Right atrium auricular region (tissue), 2 donors: ENCODE measurements at regions not wholly inside any gene's neighbourhood (a gene's known extent, or its start where the extent isn't known, plus 50 kb on each side); places are given as distances from the start of the nearest gene placed in this dataset.

Experiments used
- DNase-seq: peaks from one replicate; pipeline ENCODE4 v3.0.0-alpha.2; 2019; ENCODE audit warnings: low spot score
- H3K27ac ChIP-seq, 2 donors: fragments of 200-600 bp; sonication (generic); 1 replicate in 1 of 2; 2 replicates in 1 of 2; pipeline ENCODE4 v1.5.1; 2016 to 2019
- H3K27me3 ChIP-seq, 2 donors: fragments of 200-600 bp; sonication (generic); one replicate each; pipeline versions ENCODE4 v1.5.1 to v1.6.0; 2017 to 2019
- H3K36me3 ChIP-seq: fragments of 200-600 bp; sonication (generic); one replicate; pipeline ENCODE4 v1.5.1; 2016
- H3K4me1 ChIP-seq, 2 donors: fragments of 200-600 bp; sonication (generic); one replicate each; pipeline versions ENCODE4 v1.5.1 to v1.6.0; 2017 to 2019
- H3K4me3 ChIP-seq, 2 donors: fragments of 200-600 bp; sonication (generic); 1 replicate in 1 of 2; 2 replicates in 1 of 2; pipeline ENCODE4 v1.5.1; 2017 to 2019; ENCODE audit warnings: mild to moderate bottlenecking in 1 of 2, moderate library complexity in 1 of 2
- H3K9me3 ChIP-seq, 2 donors: fragments of 200-600 bp; sonication (generic); one replicate each; pipeline ENCODE4 v1.5.1; 2019
- CTCF ChIP-seq, 2 donors: fragments of 200-600 bp; sonication (generic); IDR thresholded peaks; one replicate each; pipeline ENCODE4 v1.5.1; 2019; ENCODE audit warnings: antibody characterized with exemption in 2 of 2

GRCh38 chr14:42322531-42323284 lies 716.0 kb downstream of the LRFN5 start:
- no peaks in the 10 kb centered on the region for H3K4me1 ChIP-seq
- TF ChIP-seq CTCF (IDR thresholded peaks at IDR 0.05): no peak
- H3K36me3 ChIP-seq: no peaks in the 10 kb centered on the region
- H3K4me3 ChIP-seq: no peak overlapping the region
- H3K27ac ChIP-seq: no peak overlapping the region
- no peaks in the 10 kb centered on the region for H3K9me3 ChIP-seq
- no peaks in the 10 kb centered on the region for H3K27me3 ChIP-seq
- DNase-seq: no peak

GRCh38 chr14:42319996-42320395 lies 713.3 kb downstream of the LRFN5 start:
- H3K4me1 ChIP-seq: no peaks in the 10 kb centered on the region
- TF ChIP-seq CTCF (IDR thresholded peaks at IDR 0.05): no peak
- no peak overlapping the region for H3K27ac ChIP-seq
- H3K36me3 ChIP-seq: no peaks in the 10 kb centered on the region
- H3K4me3 ChIP-seq: no peak overlapping the region
- H3K27me3 ChIP-seq: no peaks in the 10 kb centered on the region
- no peak for DNase-seq
- no peaks in the 10 kb centered on the region for H3K9me3 ChIP-seq

- no peak for TF ChIP-seq CTCF (IDR thresholded peaks at IDR 0.05)
- Histone ChIP-seq H3K27ac (no peak overlapping the region), H3K9me3 (no peaks in the 10 kb centered on the region), H3K4me3 (no peak overlapping the region), H3K36me3 (no peaks in the 10 kb centered on the region), H3K27me3 (no peaks in the 10 kb centered on the region), H3K4me1 (no peaks in the 10 kb centered on the region)
- no peak for DNase-seq
These were observed 710.0 kb downstream of the LRFN5 start for GRCh38 chr14:42316693-42317092.

GRCh38 chr14:42311876-42312275 lies 705.2 kb downstream of the LRFN5 start:
- DNase-seq: no peak
- Histone ChIP-seq H3K27me3 (no peaks in the 10 kb centered on the region), H3K36me3 (no peaks in the 10 kb centered on the region), H3K4me1 (no peaks in the 10 kb centered on the region), H3K4me3 (no peak overlapping the region), H3K9me3 (peaks cover 0 to 20% of the 10 kb centered on the region in 2 donors), H3K27ac (no peak overlapping the region)
- no peak for TF ChIP-seq CTCF (IDR thresholded peaks at IDR 0.05)

- H3K27me3 ChIP-seq: no peaks in the 10 kb centered on the region
- no peak overlapping the region for H3K27ac ChIP-seq
- TF ChIP-seq CTCF (IDR thresholded peaks at IDR 0.05): no peak
- H3K9me3 ChIP-seq: peaks cover 0 to 29% of the 10 kb centered on the region in 2 donors
- DNase-seq: no peak
- no peak overlapping the region for H3K4me3 ChIP-seq
- H3K4me1 ChIP-seq: no peaks in the 10 kb centered on the region
- no peaks in the 10 kb centered on the region for H3K36me3 ChIP-seq
These were observed 700.7 kb downstream of the LRFN5 start for GRCh38 chr14:42307239-42307825.
